ENCODE measurements at regions not wholly inside any gene's neighbourhood (a gene's known extent, or its start where the extent isn't known, plus 50 kb on each side); places are given as distances from the start of the nearest gene placed in this dataset.

- no peaks in the 10 kb centered on the region for H3K9me3 ChIP-seq (ENCODE audit: control extremely low read depth in 1 of 5, control insufficient read depth in 4 of 5, insufficient read depth in 2 of 5, low read depth in 1 of 5, low read length in 4 of 5)
- H3K27ac ChIP-seq (ENCODE audit: insufficient read depth in 1 of 2, low read depth in 1 of 2, low read length in 2 of 2, poor library complexity in 1 of 2, severe bottlenecking in 2 of 2): no peak overlapping the region
- H3K36me3 ChIP-seq (ENCODE audit: control insufficient read depth in 4 of 4, insufficient read depth in 4 of 4, low read length in 3 of 4): no peaks in the 10 kb centered on the region
- no peaks in the 10 kb centered on the region for H3K27me3 ChIP-seq (replicated peaks in 2 of 5; ENCODE audit: control insufficient read depth in 4 of 5, insufficient read depth in 5 of 5, low read length in 4 of 5)
- H3K4me3 ChIP-seq (ENCODE audit: control insufficient read depth in 1 of 7, extremely low read depth in 1 of 7, insufficient read depth in 4 of 7, low read depth in 2 of 7, low read length in 6 of 7): no peak overlapping the region
- CTCF ChIA-PET: interaction anchor here (1.2 kb wide), 1 partner anchor 17 kb away, joined by 3 read pairs; no protein-coding TSS in a partner anchor
- POLR2A ChIA-PET: no interaction called here
- no peaks in the 10 kb centered on the region for H3K4me1 ChIP-seq (ENCODE audit: control extremely low read depth in 1 of 4, control insufficient read depth in 4 of 4, insufficient read depth in 4 of 4, low read length in 3 of 4)
- no peak for DNase-seq
- WGBS (ENCODE audit: insufficient coverage): 89% methylated on average over 1 of the region's 1 CpG
Measured at GRCh38 chr2:193627927-193628272, 1433.2 kb upstream of the TMEFF2 start.

DNA sequence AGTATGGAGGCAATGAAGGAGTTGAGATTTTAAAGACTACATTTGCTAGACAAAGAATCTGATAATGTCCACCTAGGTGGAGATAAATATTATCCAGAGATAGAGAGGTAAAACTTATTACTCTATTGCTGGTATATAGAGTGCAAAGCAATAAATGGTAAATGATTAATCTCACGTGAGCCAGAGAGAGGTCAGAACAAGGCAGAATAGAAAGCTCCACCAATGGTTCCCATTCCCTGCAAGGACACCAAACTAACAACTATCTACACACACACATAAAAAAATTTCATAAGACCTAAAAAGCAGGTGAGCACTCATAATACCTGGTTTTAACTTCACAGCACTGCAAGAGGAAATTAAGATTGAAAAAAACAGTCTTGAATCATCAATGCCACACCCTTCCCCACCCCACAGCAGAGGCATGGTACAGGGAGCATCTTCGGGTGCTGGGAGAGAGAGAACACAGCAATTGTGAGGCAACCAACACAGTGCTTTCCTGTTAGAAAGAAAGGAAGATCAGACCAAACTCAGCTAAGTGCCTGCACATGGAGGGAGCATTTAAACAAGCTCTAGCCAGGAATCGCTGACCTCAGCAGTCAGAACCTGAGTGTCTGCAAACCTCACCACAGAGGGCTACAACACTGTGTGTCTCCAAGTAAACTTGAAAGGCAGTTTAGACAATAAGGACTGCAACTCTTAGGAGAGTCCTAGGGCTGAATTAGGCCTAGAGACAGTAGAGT, 1432.6 kb upstream of the TMEFF2 start:
- no peaks in the 10 kb centered on the region for H3K9me3 ChIP-seq (ENCODE audit: control extremely low read depth in 1 of 5, control insufficient read depth in 4 of 5, insufficient read depth in 2 of 5, low read depth in 1 of 5, low read length in 4 of 5)
- no peaks in the 10 kb centered on the region for H3K27me3 ChIP-seq (replicated peaks in 2 of 5; ENCODE audit: control insufficient read depth in 4 of 5, insufficient read depth in 5 of 5, low read length in 4 of 5)
- no peak for DNase-seq
- no peaks in the 10 kb centered on the region for H3K4me1 ChIP-seq (ENCODE audit: control extremely low read depth in 1 of 4, control insufficient read depth in 4 of 4, insufficient read depth in 4 of 4, low read length in 3 of 4)
- no peak overlapping the region for H3K4me3 ChIP-seq (ENCODE audit: control insufficient read depth in 1 of 7, extremely low read depth in 1 of 7, insufficient read depth in 4 of 7, low read depth in 2 of 7, low read length in 6 of 7)
- no peak overlapping the region for H3K27ac ChIP-seq (ENCODE audit: insufficient read depth in 1 of 2, low read depth in 1 of 2, low read length in 2 of 2, poor library complexity in 1 of 2, severe bottlenecking in 2 of 2)
- ChIA-PET CTCF (no interaction called here), POLR2A (no interaction called here)
- H3K36me3 ChIP-seq (ENCODE audit: control insufficient read depth in 4 of 4, insufficient read depth in 4 of 4, low read length in 3 of 4): no peaks in the 10 kb centered on the region
- WGBS (ENCODE audit: insufficient coverage): 95% methylated on average over 2 of the region's 3 CpGs

- ChIA-PET POLR2A (no interaction called here), CTCF (no interaction called here)
- Histone ChIP-seq H3K4me3 (ENCODE audit: control insufficient read depth in 1 of 7, extremely low read depth in 1 of 7, insufficient read depth in 4 of 7, low read depth in 2 of 7, low read length in 6 of 7) (no peak overlapping the region), H3K9me3 (ENCODE audit: control extremely low read depth in 1 of 5, control insufficient read depth in 4 of 5, insufficient read depth in 2 of 5, low read depth in 1 of 5, low read length in 4 of 5) (no peaks in the 10 kb centered on the region), H3K36me3 (ENCODE audit: control insufficient read depth in 4 of 4, insufficient read depth in 4 of 4, low read length in 3 of 4) (no peaks in the 10 kb centered on the region), H3K27me3 (replicated peaks in 2 of 5; ENCODE audit: control insufficient read depth in 4 of 5, insufficient read depth in 5 of 5, low read length in 4 of 5) (no peaks in the 10 kb centered on the region), H3K27ac (ENCODE audit: insufficient read depth in 1 of 2, low read depth in 1 of 2, low read length in 2 of 2, poor library complexity in 1 of 2, severe bottlenecking in 2 of 2) (no peak overlapping the region), H3K4me1 (ENCODE audit: control extremely low read depth in 1 of 4, control insufficient read depth in 4 of 4, insufficient read depth in 4 of 4, low read length in 3 of 4) (no peaks in the 10 kb centered on the region)
- DNase-seq: no peak
Measured at GRCh38 chr2:193608451-193608850, 1413.7 kb upstream of the TMEFF2 start.

DNA sequence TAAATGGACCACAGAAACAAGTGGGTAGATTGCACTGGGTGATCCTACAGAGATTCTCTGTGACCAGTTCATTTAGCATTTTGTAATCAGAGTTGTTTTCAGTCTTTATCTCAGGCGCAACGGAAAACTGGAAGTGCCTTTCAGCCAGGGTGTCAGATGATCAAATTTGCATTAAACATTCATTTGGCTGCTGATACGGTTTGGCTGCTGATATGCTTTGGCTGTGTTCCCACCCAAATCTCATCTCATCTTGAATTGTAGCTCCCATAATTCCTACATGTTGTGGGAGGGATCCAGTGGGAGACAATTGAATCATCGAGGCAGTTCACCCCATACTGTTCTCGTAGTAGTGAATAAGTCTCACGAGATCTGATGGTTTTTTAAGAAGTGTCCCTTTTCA, 1396.1 kb upstream of the TMEFF2 start:
- CTCF ChIA-PET: no interaction called here
- Histone ChIP-seq H3K4me1 (ENCODE audit: control extremely low read depth in 1 of 4, control insufficient read depth in 4 of 4, insufficient read depth in 4 of 4, low read length in 3 of 4) (no peaks in the 10 kb centered on the region), H3K27me3 (replicated peaks in 2 of 5; ENCODE audit: control insufficient read depth in 4 of 5, insufficient read depth in 5 of 5, low read length in 4 of 5) (no peaks in the 10 kb centered on the region), H3K9me3 (ENCODE audit: control extremely low read depth in 1 of 5, control insufficient read depth in 4 of 5, insufficient read depth in 2 of 5, low read depth in 1 of 5, low read length in 4 of 5) (peaks cover 0 to 5% (median 1%) of the 10 kb centered on the region in 5 experiments), H3K36me3 (ENCODE audit: control insufficient read depth in 4 of 4, insufficient read depth in 4 of 4, low read length in 3 of 4) (no peaks in the 10 kb centered on the region), H3K4me3 (ENCODE audit: control insufficient read depth in 1 of 7, extremely low read depth in 1 of 7, insufficient read depth in 4 of 7, low read depth in 2 of 7, low read length in 6 of 7) (no peak overlapping the region), H3K27ac (ENCODE audit: insufficient read depth in 1 of 2, low read depth in 1 of 2, low read length in 2 of 2, poor library complexity in 1 of 2, severe bottlenecking in 2 of 2) (no peak overlapping the region)
- DNase-seq: no peak
- 95% methylated on average over 4 of the region's 6 CpGs for WGBS (ENCODE audit: insufficient coverage)
- POLR2A ChIA-PET: no interaction called here

GRCh38 chr2:193584522-193584938, 1389.8 kb upstream of the TMEFF2 start:
- ChIA-PET POLR2A (interaction anchor here (0.5 kb wide), 1 partner anchor 71 kb away, joined by 5 read pairs; no protein-coding TSS in a partner anchor), CTCF (interaction anchor here (0.7 to 2.5 kb wide), 11 partner anchors 9 to 1772 kb away, joined by 3 to 17 read pairs (median 5); no protein-coding TSS in a partner anchor)
- Histone ChIP-seq H3K4me1 (ENCODE audit: control extremely low read depth in 1 of 4, control insufficient read depth in 4 of 4, insufficient read depth in 4 of 4, low read length in 3 of 4) (peaks cover 0 to 22% (median 9%) of the 10 kb centered on the region in 4 experiments), H3K27me3 (replicated peaks in 2 of 5; ENCODE audit: control insufficient read depth in 4 of 5, insufficient read depth in 5 of 5, low read length in 4 of 5) (no peaks in the 10 kb centered on the region), H3K4me3 (ENCODE audit: control insufficient read depth in 1 of 7, extremely low read depth in 1 of 7, insufficient read depth in 4 of 7, low read depth in 2 of 7, low read length in 6 of 7) (no peak overlapping the region), H3K27ac (ENCODE audit: insufficient read depth in 1 of 2, low read depth in 1 of 2, low read length in 2 of 2, poor library complexity in 1 of 2, severe bottlenecking in 2 of 2) (no peak overlapping the region), H3K9me3 (ENCODE audit: control extremely low read depth in 1 of 5, control insufficient read depth in 4 of 5, insufficient read depth in 2 of 5, low read depth in 1 of 5, low read length in 4 of 5) (no peaks in the 10 kb centered on the region), H3K36me3 (ENCODE audit: control insufficient read depth in 4 of 4, insufficient read depth in 4 of 4, low read length in 3 of 4) (no peaks in the 10 kb centered on the region)
- 86% methylated on average over 1 of the region's 1 CpG for WGBS (ENCODE audit: insufficient coverage)
- DNase-seq: peak; percentile 61 to 72 (median 68)

DNA sequence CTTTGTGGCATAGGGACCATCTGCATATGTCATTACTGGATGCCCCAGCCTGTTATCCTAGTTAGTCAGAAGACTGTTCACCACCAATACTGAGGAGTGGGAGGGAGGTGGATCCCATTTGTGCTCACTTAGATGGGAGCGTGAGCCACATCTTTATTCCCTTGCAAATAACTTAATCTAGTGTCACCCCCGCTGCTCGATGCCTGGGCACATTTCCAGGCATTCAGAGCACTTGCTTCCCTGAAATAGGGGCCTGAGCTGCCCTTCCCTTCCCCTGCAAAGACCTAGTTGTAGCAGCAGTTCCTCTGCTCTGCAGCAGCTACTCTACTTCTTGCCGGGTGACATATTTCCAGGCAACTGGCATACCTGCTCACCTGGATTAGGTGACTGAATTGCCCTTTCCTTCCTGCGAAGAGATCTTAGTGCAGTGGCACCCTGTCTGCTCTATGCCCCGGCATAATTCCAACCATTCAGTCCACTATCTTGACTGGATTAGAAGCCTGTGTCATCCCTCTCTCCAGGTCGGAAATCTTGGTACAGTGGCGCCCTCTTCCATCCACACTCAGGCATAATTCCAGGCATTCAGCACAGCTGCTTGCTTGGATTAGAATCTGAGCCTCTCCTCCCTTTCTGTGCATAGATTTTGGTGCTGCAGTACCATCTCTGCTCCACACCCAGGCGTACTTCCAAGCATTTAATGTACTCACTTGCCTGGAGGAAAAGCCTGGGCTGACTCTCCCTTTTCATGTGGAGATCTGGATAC, 1389.1 kb upstream of the TMEFF2 start:
- CTCF ChIA-PET: interaction anchor here (0.7 to 2.5 kb wide), 12 partner anchors 8 to 1772 kb away, joined by 3 to 17 read pairs (median 4); no protein-coding TSS in a partner anchor
- WGBS (ENCODE audit: insufficient coverage): 83% methylated on average over 9 of the region's 9 CpGs
- no peak overlapping the region for H3K27ac ChIP-seq (ENCODE audit: insufficient read depth in 1 of 2, low read depth in 1 of 2, low read length in 2 of 2, poor library complexity in 1 of 2, severe bottlenecking in 2 of 2)

GRCh38 chr2:193581807-193582206, 1387.1 kb upstream of the TMEFF2 start:
- POLR2A ChIA-PET: no interaction called here
- CTCF ChIA-PET: interaction anchor here (1.2 kb wide), 1 partner anchor 359 kb away, joined by 3 read pairs; no protein-coding TSS in a partner anchor
- no CpG with 5 or more reads among the region's 1 CpG for WGBS (ENCODE audit: insufficient coverage)

More for the DNA sequence above, 1389.1 kb upstream of the TMEFF2 start:
- Histone ChIP-seq H3K27me3 (replicated peaks in 2 of 5; ENCODE audit: control insufficient read depth in 4 of 5, insufficient read depth in 5 of 5, low read length in 4 of 5) (no peaks in the 10 kb centered on the region), H3K4me3 (ENCODE audit: control insufficient read depth in 1 of 7, extremely low read depth in 1 of 7, insufficient read depth in 4 of 7, low read depth in 2 of 7, low read length in 6 of 7) (no peak overlapping the region), H3K36me3 (ENCODE audit: control insufficient read depth in 4 of 4, insufficient read depth in 4 of 4, low read length in 3 of 4) (no peaks in the 10 kb centered on the region), H3K9me3 (ENCODE audit: control extremely low read depth in 1 of 5, control insufficient read depth in 4 of 5, insufficient read depth in 2 of 5, low read depth in 1 of 5, low read length in 4 of 5) (no peaks in the 10 kb centered on the region), H3K4me1 (ENCODE audit: control extremely low read depth in 1 of 4, control insufficient read depth in 4 of 4, insufficient read depth in 4 of 4, low read length in 3 of 4) (peaks cover 0 to 22% (median 9%) of the 10 kb centered on the region in 4 experiments)
- POLR2A ChIA-PET: interaction anchor here (0.5 kb wide), 1 partner anchor 70 kb away, joined by 5 read pairs; no protein-coding TSS in a partner anchor
- DNase-seq: peak; percentile 9 to 36 (median 26)

More at GRCh38 chr2:193581807-193582206, 1387.1 kb upstream of the TMEFF2 start:
- Histone ChIP-seq H3K4me3 (ENCODE audit: control insufficient read depth in 1 of 7, extremely low read depth in 1 of 7, insufficient read depth in 4 of 7, low read depth in 2 of 7, low read length in 6 of 7) (no peak overlapping the region), H3K9me3 (ENCODE audit: control extremely low read depth in 1 of 5, control insufficient read depth in 4 of 5, insufficient read depth in 2 of 5, low read depth in 1 of 5, low read length in 4 of 5) (peaks cover 0 to 6% (median 0%) of the 10 kb centered on the region in 5 experiments), H3K27ac (ENCODE audit: insufficient read depth in 1 of 2, low read depth in 1 of 2, low read length in 2 of 2, poor library complexity in 1 of 2, severe bottlenecking in 2 of 2) (no peak overlapping the region), H3K4me1 (ENCODE audit: control extremely low read depth in 1 of 4, control insufficient read depth in 4 of 4, insufficient read depth in 4 of 4, low read length in 3 of 4) (peaks cover 0 to 29% (median 10%) of the 10 kb centered on the region in 4 experiments), H3K27me3 (replicated peaks in 2 of 5; ENCODE audit: control insufficient read depth in 4 of 5, insufficient read depth in 5 of 5, low read length in 4 of 5) (no peaks in the 10 kb centered on the region), H3K36me3 (ENCODE audit: control insufficient read depth in 4 of 4, insufficient read depth in 4 of 4, low read length in 3 of 4) (no peaks in the 10 kb centered on the region)
- no peak for DNase-seq

Data from common myeloid progenitor, CD34-positive (primary cell).